ENCODE measurements at regions not wholly inside any gene's neighbourhood (a gene's known extent, or its start where the extent isn't known, plus 50 kb on each side); places are given as distances from the start of the nearest gene placed in this dataset.
"Not testable (repeated sequence)": the region's sequence is repeated elsewhere in the genome, so short reads cannot be mapped to it uniquely, and the experiment has no call there.

GRCh38 chr9:124084087-124084486 is 72.5 kb downstream of the LHX2 start:
- no peak for DNase-seq (ENCODE audit: low spot score in 2 of 2)
- FAIRE-seq = no peak

GRCh38 chr9:124087226-124087625 is 75.7 kb downstream of the LHX2 start:
- no peak for DNase-seq (ENCODE audit: low spot score in 2 of 2)

DNA sequence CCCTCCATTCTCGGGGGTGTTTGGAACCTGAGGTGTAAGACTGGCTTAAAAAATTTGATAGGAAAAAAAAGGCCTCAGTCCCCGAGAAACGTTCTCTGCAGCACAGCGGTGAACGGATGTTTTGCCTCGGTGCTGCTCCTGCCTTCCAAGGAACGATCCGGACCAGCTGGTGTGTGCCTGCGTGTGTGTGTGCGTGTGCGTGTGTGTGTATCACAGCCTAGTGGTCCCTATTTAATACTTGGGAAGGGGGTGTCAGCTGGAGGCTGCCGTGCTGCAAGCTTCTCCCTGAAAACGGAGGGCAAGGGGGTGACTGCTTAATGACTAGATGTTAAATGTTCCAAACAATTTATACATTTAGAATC is 76.9 kb downstream of the LHX2 start:
- FAIRE-seq (no peak), DNase-seq (ENCODE audit: low spot score in 2 of 2) (no peak)

More at GRCh38 chr9:124087226-124087625, 75.7 kb downstream of the LHX2 start:
- no peak for FAIRE-seq

GRCh38 chr9:124089631-124090488 is 78.3 kb downstream of the LHX2 start:
- not testable (repeated sequence) for FAIRE-seq; DNase-seq (ENCODE audit: low spot score in 2 of 2)

- DNase-seq (ENCODE audit: low spot score in 2 of 2) = no peak
- FAIRE-seq = no peak
Measured at GRCh38 chr9:124098141-124098905, 86.8 kb downstream of the LHX2 start.

DNA sequence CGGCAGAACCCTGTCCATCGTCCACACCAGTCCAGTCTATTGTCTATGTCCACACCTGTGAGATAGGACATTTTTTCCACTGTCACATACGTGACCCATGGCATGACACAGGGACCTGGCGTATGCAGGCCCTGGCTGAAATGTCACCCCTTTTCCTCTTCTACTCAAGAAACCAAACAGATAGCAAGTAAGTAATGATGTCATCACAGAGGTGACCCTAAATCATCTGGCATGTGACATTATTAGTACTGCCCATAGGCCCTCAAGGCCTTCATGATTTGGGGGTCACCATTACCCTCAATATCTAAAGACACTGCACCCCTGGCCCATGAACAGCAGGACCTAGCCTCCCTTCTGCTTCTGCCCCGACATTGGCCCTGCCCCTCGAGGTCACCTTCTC is 88.3 kb downstream of the LHX2 start:
- FAIRE-seq (no peak), DNase-seq (ENCODE audit: low spot score in 2 of 2) (no peak)

DNA sequence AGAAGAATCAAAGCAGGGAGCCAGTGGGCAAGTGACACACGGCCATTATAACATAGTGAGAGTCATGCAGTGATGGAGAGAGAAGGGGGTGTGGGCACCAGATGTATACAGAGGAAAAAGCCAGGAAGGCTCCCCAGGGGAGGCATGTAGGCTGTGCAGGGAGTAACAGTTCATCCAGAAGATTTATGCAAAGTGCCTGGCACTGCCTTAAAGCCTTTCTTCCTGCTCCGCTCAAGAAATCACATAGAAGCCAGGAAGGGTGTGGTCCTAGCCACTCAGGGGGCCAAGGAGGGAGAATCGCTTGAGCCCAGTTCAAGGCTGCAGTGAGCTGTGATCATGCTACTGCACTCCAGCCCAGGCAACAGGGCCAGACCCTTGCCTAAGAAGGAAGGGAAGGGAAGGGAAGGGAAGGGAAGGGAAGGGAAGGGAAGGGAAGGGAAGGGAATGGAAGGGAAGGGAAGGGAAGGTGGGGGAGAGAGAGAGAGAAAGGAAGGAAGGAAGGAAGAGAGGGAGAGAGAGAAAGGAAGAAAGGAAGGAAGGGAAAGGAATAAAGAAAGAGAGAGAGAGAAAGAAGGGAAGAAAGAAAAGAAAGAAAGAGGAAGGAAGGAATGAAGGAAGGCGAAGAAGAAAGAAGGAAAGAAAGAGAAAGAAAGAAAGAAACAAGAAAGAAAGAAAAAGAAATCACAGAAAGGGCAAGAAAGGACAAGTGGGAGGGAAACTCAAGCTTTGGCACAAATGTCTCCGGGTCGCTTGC is 89.8 kb downstream of the LHX2 start:
- FAIRE-seq = no peak
- no peak for DNase-seq (ENCODE audit: low spot score in 2 of 2)

DNA sequence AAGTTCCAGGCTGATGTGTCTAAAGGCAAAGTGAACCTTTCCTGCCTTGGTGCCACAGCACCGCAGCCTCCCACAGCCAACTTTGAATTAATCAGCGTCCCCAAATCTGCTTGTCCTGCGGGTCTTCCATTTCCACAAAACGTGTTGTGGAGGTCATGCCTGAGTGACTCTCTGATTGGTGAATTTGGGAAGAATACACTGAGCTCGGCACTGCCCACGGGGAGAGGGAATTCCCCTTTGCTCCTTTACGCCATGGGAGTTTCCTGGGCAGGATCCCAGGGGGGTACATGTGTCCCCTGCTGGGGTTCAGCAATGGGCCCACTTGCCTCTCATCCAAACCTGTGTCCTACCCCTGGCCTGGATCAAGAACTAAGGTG is 90.4 kb downstream of the LHX2 start:
- FAIRE-seq = no peak
- DNase-seq (ENCODE audit: low spot score in 2 of 2) = no peak

- FAIRE-seq (no peak), DNase-seq (ENCODE audit: low spot score in 2 of 2) (no peak)
Measured at GRCh38 chr9:124102363-124102762, 90.8 kb downstream of the LHX2 start.

GRCh38 chr9:124105266-124105665 is 93.7 kb downstream of the LHX2 start:
- FAIRE-seq = no peak

GRCh38 chr9:124108216-124108615 is 96.6 kb downstream of the LHX2 start:
- DNase-seq (ENCODE audit: low spot score in 2 of 2) (no peak), FAIRE-seq (no peak)

More at GRCh38 chr9:124105266-124105665, 93.7 kb downstream of the LHX2 start:
- DNase-seq (ENCODE audit: low spot score in 2 of 2) = no peak

- peak; percentile 46 to 62 for DNase-seq (ENCODE audit: low spot score in 2 of 2)
- FAIRE-seq = no peak
Measured at GRCh38 chr9:124110307-124110915, 98.8 kb downstream of the LHX2 start.

- FAIRE-seq (no peak), DNase-seq (ENCODE audit: low spot score in 2 of 2) (no peak)
Measured at GRCh38 chr9:124116683-124117363, 105.3 kb downstream of the LHX2 start.

DNA sequence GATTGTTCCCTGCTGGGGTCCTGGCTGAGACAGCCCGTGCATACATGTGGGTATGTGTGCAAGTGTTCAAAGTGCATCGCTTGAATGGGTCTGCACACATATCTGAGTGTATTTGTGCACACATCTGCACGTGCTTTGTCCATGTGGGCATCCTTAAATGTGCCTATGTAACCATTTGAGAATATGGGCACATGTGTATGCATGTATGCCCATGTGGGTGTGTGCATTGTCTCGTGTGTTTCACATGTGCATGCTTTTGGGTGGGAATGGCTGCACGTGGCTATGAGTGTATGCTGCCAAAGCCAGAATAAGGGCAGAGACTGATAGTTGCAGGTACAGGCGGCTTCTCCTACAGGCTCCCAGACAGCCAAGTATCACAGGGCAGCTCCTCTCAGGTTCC is 107.3 kb downstream of the LHX2 start:
- DNase-seq (ENCODE audit: low spot score in 2 of 2) = no peak

DNA sequence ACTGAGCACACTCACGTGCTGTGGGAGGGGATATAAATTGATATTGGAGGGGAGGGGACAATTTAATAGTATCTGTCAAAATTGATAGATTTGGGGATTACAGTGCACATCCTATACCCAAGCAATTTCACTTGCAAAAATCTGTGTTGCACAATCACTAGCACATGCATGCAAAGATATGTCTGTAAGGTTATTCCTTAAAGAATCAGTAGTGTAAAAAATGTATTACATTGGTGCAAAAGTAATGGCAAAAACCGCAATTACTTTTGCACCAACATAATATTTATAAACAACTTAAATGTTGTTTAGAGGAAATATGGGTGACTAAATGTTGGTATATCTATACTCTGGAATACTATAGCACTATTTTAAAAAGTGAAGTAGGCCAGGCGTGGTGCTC is 108.7 kb downstream of the LHX2 start:
- FAIRE-seq = no peak
- no peak for DNase-seq (ENCODE audit: low spot score in 2 of 2)

More for the DNA sequence above, 107.3 kb downstream of the LHX2 start:
- FAIRE-seq = no peak

GRCh38 chr9:124121725-124122124 is 110.2 kb downstream of the LHX2 start:
- DNase-seq (ENCODE audit: low spot score in 2 of 2) (no peak), FAIRE-seq (no peak)

DNA sequence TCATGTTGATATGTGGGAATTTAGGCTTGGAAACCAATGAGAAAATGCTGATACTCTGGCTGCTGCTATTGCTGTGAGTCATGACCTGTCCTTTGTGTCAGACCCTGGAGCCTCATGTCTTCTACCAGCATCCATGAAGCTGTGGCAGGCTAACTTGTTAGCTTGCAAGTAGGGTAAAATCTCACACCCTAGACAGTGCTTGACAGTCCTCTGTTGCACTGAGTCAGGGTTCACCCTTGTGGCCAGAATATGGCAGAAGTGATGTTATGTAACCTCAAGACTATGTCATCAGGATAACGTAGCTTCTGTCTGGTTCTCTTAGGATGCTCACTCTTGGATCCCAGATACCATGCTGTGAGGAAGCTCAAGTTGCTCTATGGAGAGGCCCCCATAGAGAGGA is 110.8 kb downstream of the LHX2 start:
- DNase-seq (ENCODE audit: low spot score in 2 of 2) = no peak
- no peak for FAIRE-seq

- FAIRE-seq = no peak
- no peak for DNase-seq (ENCODE audit: low spot score in 2 of 2)
Measured at GRCh38 chr9:124122813-124123462, 111.4 kb downstream of the LHX2 start.

DNA sequence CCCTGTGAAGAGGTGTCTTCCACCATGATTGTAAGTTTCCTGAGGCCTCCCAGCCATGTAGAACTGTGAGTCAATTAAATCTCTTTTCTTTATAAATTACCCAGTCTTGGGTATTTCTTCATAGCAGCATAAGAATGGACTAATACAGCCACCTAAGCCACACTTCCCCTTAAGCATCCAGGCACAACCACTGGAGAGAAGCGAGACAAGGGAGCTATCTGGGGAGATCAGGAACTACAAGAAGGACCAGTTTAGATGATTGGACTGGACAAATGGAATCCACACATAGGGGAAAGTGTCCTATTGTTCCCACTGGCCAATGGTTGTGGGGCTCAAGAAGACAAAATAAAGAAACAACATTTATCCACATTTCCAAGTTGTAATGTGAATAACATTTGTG is 112.1 kb downstream of the LHX2 start:
- not testable (repeated sequence) for FAIRE-seq; DNase-seq (ENCODE audit: low spot score in 2 of 2)

Measured in frontal cortex (tissue), 3 donors.